ENCODE measurements at regions not wholly inside any gene's neighbourhood (a gene's known extent, or its start where the extent isn't known, plus 50 kb on each side); places are given as distances from the start of the nearest gene placed in this dataset.

DNA sequence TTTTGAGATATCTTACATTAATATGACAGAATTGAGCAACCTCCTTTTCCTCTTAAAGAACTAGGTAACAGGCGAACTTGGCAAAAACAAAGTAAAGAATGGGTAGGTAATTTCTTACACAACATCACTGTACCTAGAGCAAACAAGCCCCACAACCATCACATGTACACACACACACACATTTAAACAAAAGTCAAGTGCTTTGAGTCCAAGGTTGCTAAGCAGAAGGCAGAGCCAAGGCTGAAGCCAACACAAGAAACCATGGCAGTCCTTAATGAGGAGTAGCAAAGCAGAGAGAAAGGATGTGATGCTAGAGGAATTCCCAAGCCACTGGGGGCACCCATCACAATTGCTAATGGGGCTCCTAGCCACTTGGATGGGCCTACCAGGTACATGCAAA, 164.1 kb downstream of the PAX3 start:
- TF ChIP-seq EGR1 (IDR thresholded peaks at IDR 0.05) (no peak), YY1 (IDR thresholded peaks at IDR 0.05; ENCODE audit: low read depth) (no peak), ZBTB7A (IDR thresholded peaks at IDR 0.05; ENCODE audit: low read depth) (no peak), EP300 (IDR thresholded peaks at IDR 0.05; ENCODE audit: borderline replicate concordance) (no peak), CEBPB (IDR thresholded peaks at IDR 0.05) (no peak), RAD21 (IDR thresholded peaks at IDR 0.05; ENCODE audit: low read depth) (no peak), TCF12 (IDR thresholded peaks at IDR 0.05; ENCODE audit: low read depth) (no peak), CREB1 (IDR thresholded peaks at IDR 0.05; ENCODE audit: low read depth) (no peak), FOXM1 (IDR thresholded peaks at IDR 0.05; ENCODE audit: borderline replicate concordance, low read depth) (no peak), TAF1 (IDR thresholded peaks at IDR 0.05; ENCODE audit: low read depth) (no peak), TEAD4 (IDR thresholded peaks at IDR 0.05) (no peak)
- TF ChIP-seq, protein P1, sequence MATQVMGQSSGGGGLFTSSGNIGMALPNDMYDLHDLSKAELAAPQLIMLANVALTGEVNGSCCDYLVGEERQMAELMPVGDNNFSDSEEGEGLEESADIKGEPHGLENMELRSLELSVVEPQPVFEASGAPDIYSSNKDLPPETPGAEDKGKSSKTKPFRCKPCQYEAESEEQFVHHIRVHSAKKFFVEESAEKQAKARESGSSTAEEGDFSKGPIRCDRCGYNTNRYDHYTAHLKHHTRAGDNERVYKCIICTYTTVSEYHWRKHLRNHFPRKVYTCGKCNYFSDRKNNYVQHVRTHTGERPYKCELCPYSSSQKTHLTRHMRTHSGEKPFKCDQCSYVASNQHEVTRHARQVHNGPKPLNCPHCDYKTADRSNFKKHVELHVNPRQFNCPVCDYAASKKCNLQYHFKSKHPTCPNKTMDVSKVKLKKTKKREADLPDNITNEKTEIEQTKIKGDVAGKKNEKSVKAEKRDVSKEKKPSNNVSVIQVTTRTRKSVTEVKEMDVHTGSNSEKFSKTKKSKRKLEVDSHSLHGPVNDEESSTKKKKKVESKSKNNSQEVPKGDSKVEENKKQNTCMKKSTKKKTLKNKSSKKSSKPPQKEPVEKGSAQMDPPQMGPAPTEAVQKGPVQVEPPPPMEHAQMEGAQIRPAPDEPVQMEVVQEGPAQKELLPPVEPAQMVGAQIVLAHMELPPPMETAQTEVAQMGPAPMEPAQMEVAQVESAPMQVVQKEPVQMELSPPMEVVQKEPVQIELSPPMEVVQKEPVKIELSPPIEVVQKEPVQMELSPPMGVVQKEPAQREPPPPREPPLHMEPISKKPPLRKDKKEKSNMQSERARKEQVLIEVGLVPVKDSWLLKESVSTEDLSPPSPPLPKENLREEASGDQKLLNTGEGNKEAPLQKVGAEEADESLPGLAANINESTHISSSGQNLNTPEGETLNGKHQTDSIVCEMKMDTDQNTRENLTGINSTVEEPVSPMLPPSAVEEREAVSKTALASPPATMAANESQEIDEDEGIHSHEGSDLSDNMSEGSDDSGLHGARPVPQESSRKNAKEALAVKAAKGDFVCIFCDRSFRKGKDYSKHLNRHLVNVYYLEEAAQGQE (IDR thresholded peaks at IDR 0.05; ENCODE audit: low read depth), result no peak
- TF ChIP-seq, protein P2, sequence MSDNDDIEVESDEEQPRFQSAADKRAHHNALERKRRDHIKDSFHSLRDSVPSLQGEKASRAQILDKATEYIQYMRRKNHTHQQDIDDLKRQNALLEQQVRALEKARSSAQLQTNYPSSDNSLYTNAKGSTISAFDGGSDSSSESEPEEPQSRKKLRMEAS (IDR thresholded peaks at IDR 0.05), result no peak

Measured in Ishikawa (cell line).